Nephron progenitor cell (in vitro differentiated cells): ENCODE measurements at regions not wholly inside any gene's neighbourhood (a gene's known extent, or its start where the extent isn't known, plus 50 kb on each side); places are given as distances from the start of the nearest gene placed in this dataset.

Experiments
- DNase-seq: peaks from one replicate; pipeline ENCODE4 v3.0.0; 2021
- H3K27ac Mint-ChIP-seq: 2 replicates; pipeline ENCODE4 v1.8.0; 2021; ENCODE audit warnings: mild to moderate bottlenecking, moderate library complexity, mixed read lengths
- H3K27me3 Mint-ChIP-seq: 2 replicates; pipeline ENCODE4 v1.8.0; 2021; ENCODE audit warnings: mild to moderate bottlenecking, low read depth, mixed read lengths; ENCODE audit not compliant: poor library complexity
- H3K36me3 Mint-ChIP-seq: 2 replicates; pipeline ENCODE4 v1.8.0; 2021; ENCODE audit warnings: low read depth, mixed read lengths
- H3K4me1 Mint-ChIP-seq: 2 replicates; pipeline ENCODE4 v1.8.0; 2021; ENCODE audit warnings: mixed read lengths
- H3K4me3 Mint-ChIP-seq: 2 replicates; pipeline ENCODE4 v1.8.0; 2021; ENCODE audit warnings: mild to moderate bottlenecking, moderate library complexity, mixed read lengths
- H3K9me3 Mint-ChIP-seq: 2 replicates; pipeline ENCODE4 v1.8.0; 2021; ENCODE audit warnings: mild to moderate bottlenecking, moderate library complexity, mixed read lengths
- TF ChIP-seq, protein P1 (sequence below): fragments of 200-600 bp; sonication (generic); IDR thresholded peaks from 2 replicates; pipeline ENCODE4 v1.5.0; 2021; ENCODE audit warnings: antibody characterized with exemption

DNA sequence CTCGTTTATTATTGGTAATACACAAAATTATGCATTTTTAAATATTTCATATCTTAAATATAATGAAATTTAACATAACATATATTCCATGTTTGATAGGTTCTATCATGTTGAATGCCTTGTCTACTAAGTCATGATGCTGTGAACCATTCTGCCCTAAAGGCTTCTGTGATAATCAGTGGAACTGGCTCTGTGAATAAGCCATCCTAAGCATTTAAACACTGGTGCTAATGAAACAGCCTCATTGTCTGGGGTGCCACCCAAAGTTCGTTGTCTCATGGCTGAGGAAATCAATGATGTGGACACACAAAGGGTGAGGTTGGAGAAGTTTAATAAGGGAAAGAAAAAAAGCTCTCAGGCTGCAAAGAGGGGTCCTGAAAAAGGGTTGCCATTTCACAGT lies 264.7 kb upstream of the ZRANB2 start:
- no peaks in the 10 kb centered on the region for H3K27me3 Mint-ChIP-seq
- H3K4me1 Mint-ChIP-seq: no peaks in the 10 kb centered on the region
- peaks cover 28% of the 10 kb centered on the region for H3K9me3 Mint-ChIP-seq
- H3K4me3 Mint-ChIP-seq: no peak overlapping the region
- no peaks in the 10 kb centered on the region for H3K36me3 Mint-ChIP-seq
- DNase-seq: no peak
- TF ChIP-seq, protein P1, sequence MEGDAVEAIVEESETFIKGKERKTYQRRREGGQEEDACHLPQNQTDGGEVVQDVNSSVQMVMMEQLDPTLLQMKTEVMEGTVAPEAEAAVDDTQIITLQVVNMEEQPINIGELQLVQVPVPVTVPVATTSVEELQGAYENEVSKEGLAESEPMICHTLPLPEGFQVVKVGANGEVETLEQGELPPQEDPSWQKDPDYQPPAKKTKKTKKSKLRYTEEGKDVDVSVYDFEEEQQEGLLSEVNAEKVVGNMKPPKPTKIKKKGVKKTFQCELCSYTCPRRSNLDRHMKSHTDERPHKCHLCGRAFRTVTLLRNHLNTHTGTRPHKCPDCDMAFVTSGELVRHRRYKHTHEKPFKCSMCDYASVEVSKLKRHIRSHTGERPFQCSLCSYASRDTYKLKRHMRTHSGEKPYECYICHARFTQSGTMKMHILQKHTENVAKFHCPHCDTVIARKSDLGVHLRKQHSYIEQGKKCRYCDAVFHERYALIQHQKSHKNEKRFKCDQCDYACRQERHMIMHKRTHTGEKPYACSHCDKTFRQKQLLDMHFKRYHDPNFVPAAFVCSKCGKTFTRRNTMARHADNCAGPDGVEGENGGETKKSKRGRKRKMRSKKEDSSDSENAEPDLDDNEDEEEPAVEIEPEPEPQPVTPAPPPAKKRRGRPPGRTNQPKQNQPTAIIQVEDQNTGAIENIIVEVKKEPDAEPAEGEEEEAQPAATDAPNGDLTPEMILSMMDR: no peak
- no peak overlapping the region for H3K27ac Mint-ChIP-seq

DNA sequence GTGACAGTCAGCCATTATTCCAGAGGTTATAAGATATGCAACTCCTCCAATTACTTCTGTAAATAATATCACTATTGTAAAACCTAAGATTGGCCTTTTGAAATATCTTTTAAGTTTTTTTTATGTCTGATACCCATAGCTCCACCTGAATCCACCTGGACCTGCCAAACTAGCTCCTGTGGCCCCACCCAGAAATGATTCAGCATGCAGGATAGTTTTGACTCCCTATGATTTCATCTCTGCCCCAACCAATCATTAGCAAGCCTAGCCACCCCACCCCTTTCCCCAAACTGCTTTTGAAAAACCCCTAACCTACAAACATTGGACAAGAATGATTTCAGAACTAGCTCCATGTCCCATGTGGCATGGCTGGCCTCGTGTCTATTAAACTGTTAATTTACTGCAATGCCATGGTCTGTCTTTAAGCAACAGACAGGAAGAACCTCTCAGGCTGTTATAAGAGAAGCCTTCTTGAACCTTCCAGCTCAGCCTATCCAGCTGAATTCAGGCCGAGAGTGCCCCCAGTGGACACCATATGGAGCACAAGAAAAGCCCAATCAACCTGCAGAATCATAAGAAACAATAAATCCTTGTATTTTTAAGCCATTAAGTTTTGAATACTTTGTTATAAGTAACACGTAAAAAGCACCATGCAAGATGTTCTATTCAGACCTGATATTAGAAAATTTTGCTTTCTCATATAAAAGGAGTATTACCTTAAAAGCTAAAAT lies 263.0 kb upstream of the ZRANB2 start:
- no peak for DNase-seq
- H3K36me3 Mint-ChIP-seq: no peaks in the 10 kb centered on the region
- TF ChIP-seq, protein P1: no peak
- no peak overlapping the region for H3K4me3 Mint-ChIP-seq
- no peaks in the 10 kb centered on the region for H3K4me1 Mint-ChIP-seq
- H3K9me3 Mint-ChIP-seq: peaks cover 45% of the 10 kb centered on the region
- H3K27ac Mint-ChIP-seq: no peak overlapping the region
- no peaks in the 10 kb centered on the region for H3K27me3 Mint-ChIP-seq

DNA sequence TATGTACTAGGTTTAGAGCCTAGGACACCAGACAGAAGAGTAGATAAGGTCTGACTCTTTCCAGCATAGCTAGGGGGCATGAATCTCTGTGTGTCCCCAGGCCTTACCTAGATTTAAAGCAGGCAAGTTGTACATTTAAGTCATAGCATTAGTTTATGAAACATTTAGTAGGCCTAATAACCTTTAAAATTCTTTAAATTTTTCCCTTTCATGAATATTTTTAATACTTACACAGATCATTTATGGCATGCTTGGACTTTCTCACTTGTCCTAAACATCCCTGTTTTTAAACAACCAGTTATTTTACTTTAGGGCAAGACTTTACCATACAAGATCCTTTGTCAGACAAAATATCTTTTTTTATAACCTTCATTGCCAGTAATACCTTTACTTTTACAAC lies 258.4 kb upstream of the ZRANB2 start:
- no peak overlapping the region for H3K4me3 Mint-ChIP-seq
- TF ChIP-seq, protein P1: no peak
- peaks cover 67% of the 10 kb centered on the region for H3K9me3 Mint-ChIP-seq
- H3K4me1 Mint-ChIP-seq: no peaks in the 10 kb centered on the region
- H3K36me3 Mint-ChIP-seq: no peaks in the 10 kb centered on the region
- DNase-seq: no peak
- no peak overlapping the region for H3K27ac Mint-ChIP-seq
- H3K27me3 Mint-ChIP-seq: no peaks in the 10 kb centered on the region

DNA sequence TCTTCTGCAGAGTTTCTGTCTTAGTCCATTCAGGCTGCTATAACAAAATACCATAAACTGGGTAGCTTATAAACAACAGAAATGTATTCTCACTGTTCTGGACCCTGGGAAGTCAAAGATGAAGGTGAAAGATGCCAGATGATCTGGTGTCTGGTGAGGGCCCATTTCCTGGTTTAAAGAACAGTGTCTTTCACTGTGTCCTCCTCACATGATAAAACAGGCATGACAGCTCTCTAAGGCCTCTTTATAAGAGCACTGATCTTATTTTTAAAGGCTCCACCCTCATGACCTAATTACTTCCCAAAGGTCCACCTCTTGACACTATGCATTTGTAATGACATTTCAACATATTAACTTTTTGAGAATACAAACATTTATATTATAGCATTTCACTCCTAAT lies 250.2 kb upstream of the ZRANB2 start:
- TF ChIP-seq, protein P1: no peak
- DNase-seq: no peak
- Mint-ChIP-seq H3K27me3 (peaks cover 3% of the 10 kb centered on the region), H3K36me3 (no peaks in the 10 kb centered on the region), H3K4me3 (no peak overlapping the region), H3K9me3 (peaks cover 18% of the 10 kb centered on the region), H3K4me1 (no peaks in the 10 kb centered on the region), H3K27ac (no peak overlapping the region)

DNA sequence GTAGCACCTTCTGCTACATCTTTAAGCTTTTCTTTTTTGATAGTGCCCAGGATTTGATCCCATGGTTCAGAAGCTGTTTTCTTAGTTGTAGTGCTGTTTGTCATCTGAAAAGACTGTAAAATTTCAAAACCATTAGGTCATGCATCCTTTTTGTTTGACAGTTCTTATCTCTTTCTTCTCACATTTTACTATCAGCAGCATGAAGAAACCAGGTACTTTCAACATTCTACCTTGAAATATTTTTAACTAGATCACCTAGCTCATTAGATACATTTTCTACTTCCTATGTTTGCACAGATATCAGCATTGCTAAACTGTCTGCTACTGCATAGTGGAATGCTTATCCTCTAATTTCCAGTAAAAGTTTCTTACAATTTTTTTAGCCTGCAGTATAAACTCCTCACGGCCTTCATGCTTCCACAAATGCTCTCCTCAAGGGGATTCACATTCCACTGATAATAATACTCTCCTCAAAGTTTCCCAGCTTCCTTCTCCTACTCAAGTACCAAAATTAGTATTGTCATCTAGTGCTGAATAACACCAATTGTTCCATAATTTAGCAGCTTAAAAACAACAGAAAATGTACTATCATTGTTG lies 243.9 kb upstream of the ZRANB2 start:
- no peak for DNase-seq
- Mint-ChIP-seq H3K27me3 (peaks cover 3% of the 10 kb centered on the region), H3K27ac (no peak overlapping the region), H3K9me3 (peaks cover 26% of the 10 kb centered on the region), H3K4me3 (no peak overlapping the region), H3K4me1 (no peaks in the 10 kb centered on the region), H3K36me3 (no peaks in the 10 kb centered on the region)
- TF ChIP-seq, protein P1: no peak

DNA sequence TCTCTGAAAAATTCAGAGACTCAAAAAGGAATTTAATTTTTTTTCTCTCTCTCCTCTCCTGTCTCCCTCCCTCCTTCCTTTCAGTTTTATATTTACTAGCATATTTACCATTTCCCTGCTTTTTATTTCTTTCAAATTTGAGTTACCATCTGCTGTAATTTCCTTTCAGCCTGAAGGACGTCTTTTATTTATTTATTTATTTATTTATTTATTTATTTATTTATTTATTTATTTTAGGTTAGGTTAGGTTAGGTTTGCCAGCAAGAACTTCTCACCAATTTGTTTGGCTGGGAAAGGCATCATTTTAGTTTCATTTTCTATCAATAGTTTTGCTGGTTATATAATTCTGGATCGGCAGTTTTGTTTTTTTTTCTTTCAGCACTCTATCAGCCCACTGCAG lies 231.7 kb upstream of the ZRANB2 start:
- DNase-seq: no peak
- peaks cover 19% of the 10 kb centered on the region for H3K9me3 Mint-ChIP-seq
- no peak overlapping the region for H3K27ac Mint-ChIP-seq
- TF ChIP-seq, protein P1: no peak
- no peaks in the 10 kb centered on the region for H3K36me3 Mint-ChIP-seq
- no peak overlapping the region for H3K4me3 Mint-ChIP-seq
- H3K27me3 Mint-ChIP-seq: no peaks in the 10 kb centered on the region
- peaks cover 11% of the 10 kb centered on the region for H3K4me1 Mint-ChIP-seq
